ENCODE measurements at regions not wholly inside any gene's neighbourhood (a gene's known extent, or its start where the extent isn't known, plus 50 kb on each side); places are given as distances from the start of the nearest gene placed in this dataset.

GRCh38 chr21:15311510-15311909 is 246.7 kb upstream of the NRIP1 start:
- TF ChIP-seq ATF2 (CRISPR knock-in tag; IDR thresholded peaks at IDR 0.05) (no peak), EZH2 (IDR thresholded peaks at IDR 0.05; ENCODE audit: borderline replicate concordance, low read depth, low read length) (no peak), SIN3A (IDR thresholded peaks at IDR 0.05; ENCODE audit: borderline replicate concordance in 2 of 2, control insufficient read depth in 1 of 2, low read depth in 2 of 2, low read length in 2 of 2) (no peak), MXD1 (CRISPR knock-in tag; IDR thresholded peaks at IDR 0.05; ENCODE audit: borderline replicate concordance, poor library complexity, severe bottlenecking) (no peak), ZNF639 (CRISPR knock-in tag; conservative IDR thresholded peaks at IDR 0.05 in 1 of 2, IDR thresholded peaks at IDR 0.05 in 1 of 2) (no peak), MXI1 (IDR thresholded peaks at IDR 0.05; ENCODE audit: low read depth, low read length) (no peak), CGGBP1 (CRISPR knock-in tag; IDR thresholded peaks at IDR 0.05) (no peak)
